Ishikawa (cell line): ENCODE measurements at regions not wholly inside any gene's neighbourhood (a gene's known extent, or its start where the extent isn't known, plus 50 kb on each side); places are given as distances from the start of the nearest gene placed in this dataset.

Source experiments
- CEBPB ChIP-seq: IDR thresholded peaks from 2 replicates; pipeline ENCODE4 v1.6.1; 2012
- CREB1 ChIP-seq: IDR thresholded peaks from 2 replicates; pipeline ENCODE4 v1.6.1; 2012; ENCODE audit warnings: low read depth
- EGR1 ChIP-seq: IDR thresholded peaks from 2 replicates; pipeline ENCODE4 v1.6.1; 2012
- EP300 ChIP-seq: IDR thresholded peaks from 2 replicates; pipeline ENCODE4 v1.6.1; 2012; ENCODE audit warnings: borderline replicate concordance
- FOXM1 ChIP-seq: IDR thresholded peaks from 2 replicates; pipeline ENCODE4 v1.6.1; 2012; ENCODE audit warnings: low read depth, borderline replicate concordance
- NFIC ChIP-seq: IDR thresholded peaks from 2 replicates; pipeline ENCODE4 v1.6.1; 2012
- RAD21 ChIP-seq: IDR thresholded peaks from 2 replicates; pipeline ENCODE4 v1.6.1; 2012; ENCODE audit warnings: low read depth
- TAF1 ChIP-seq: IDR thresholded peaks from 2 replicates; pipeline ENCODE4 v1.6.1; 2012; ENCODE audit warnings: low read depth, mild to moderate bottlenecking
- TCF12 ChIP-seq: IDR thresholded peaks from 2 replicates; pipeline ENCODE4 v1.6.1; 2012; ENCODE audit warnings: low read depth
- TEAD4 ChIP-seq: IDR thresholded peaks from 2 replicates; pipeline ENCODE4 v1.6.1; 2012
- YY1 ChIP-seq: IDR thresholded peaks from 2 replicates; pipeline ENCODE4 v1.6.1; 2012; ENCODE audit warnings: low read depth
- ZBTB7A ChIP-seq: IDR thresholded peaks from 2 replicates; pipeline ENCODE4 v1.6.1; 2012; ENCODE audit warnings: low read depth
- TF ChIP-seq, protein P1 (sequence below): IDR thresholded peaks from 2 replicates; pipeline ENCODE4 v1.6.1; 2012
- TF ChIP-seq, protein P2 (sequence below): IDR thresholded peaks from 2 replicates; pipeline ENCODE4 v1.6.1; 2012; ENCODE audit warnings: low read depth, mild to moderate bottlenecking
- TF ChIP-seq, protein P3 (sequence below): IDR thresholded peaks from 2 replicates; pipeline ENCODE4 v1.6.1; 2012

DNA sequence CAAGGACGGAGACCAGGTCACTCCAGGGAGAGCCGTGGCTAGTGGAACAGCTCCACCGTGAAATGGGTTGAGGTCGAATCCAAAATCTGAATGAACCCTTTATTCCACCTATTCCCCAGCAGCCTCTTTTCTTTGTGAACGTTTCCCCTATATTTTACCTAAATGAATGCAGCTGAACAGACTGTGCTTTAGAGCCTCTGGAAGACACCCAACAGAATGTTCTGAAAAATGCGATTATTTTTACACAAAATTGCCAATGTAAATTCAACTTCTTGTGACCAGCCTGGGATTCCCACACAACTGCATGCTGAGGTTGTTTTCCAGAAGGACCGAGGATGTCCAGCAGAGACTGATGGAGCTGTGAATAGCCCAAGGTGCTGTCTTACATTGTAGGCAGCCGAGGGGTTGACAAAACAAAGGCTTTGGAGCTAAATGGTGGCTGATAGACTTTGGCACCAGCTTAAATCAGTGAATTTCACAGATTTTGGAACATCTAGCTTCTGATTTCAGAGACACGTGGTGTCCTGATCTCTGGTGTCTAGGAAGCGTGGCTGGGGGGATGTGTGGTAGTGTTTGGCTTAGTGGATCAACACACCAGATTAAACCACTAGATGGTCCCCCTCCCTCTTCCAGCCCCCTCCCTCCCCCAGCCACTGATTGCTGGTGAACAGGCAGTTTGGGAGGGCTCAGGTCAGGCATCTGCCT is 150.4 kb downstream of the ZNF664 start:
- TF ChIP-seq CEBPB (no peak), TAF1 (no peak)
- TF ChIP-seq, protein P1, sequence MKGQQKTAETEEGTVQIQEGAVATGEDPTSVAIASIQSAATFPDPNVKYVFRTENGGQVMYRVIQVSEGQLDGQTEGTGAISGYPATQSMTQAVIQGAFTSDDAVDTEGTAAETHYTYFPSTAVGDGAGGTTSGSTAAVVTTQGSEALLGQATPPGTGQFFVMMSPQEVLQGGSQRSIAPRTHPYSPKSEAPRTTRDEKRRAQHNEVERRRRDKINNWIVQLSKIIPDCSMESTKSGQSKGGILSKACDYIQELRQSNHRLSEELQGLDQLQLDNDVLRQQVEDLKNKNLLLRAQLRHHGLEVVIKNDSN, result no peak

DNA sequence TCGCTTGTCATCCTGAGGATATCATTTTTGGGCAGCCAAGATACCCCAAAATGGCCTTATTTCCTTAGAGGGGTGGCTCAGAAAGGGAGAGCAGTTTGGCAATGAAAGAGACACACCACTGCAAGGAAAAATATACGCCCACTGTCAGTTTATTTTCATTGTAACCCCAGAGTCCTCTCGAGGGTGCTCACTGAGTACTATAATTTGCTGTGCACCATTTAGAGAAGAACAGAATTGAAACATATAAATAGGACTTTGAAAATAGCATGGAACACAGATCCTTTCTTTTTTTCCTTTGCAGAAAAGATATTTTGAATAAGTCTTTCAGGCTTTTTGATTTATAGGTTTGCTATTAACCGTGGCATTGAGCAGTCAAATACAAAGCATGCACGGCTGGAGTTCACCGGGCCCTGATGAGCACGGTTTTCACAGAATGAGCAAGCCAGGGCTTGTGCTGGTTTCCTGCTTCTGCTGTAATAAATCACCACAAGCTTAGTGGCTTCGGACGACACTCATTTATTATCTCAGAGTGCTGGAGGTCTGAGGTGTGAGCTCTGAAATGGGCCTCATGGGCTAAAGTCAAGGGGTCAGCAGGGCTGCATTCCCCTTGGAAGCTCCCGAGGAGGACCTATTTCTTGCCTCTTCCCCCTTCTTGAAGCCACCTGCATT is 152.3 kb downstream of the ZNF664 start:
- TF ChIP-seq NFIC, result no peak
- no peak for TF ChIP-seq TAF1
- TF ChIP-seq TEAD4, result no peak
- TF ChIP-seq TCF12, result peak; percentile 47; the same call in 1 of the 2 replicates
- TF ChIP-seq EGR1, result no peak
- TF ChIP-seq ZBTB7A, result no peak
- TF ChIP-seq CEBPB, result no peak
- TF ChIP-seq FOXM1, result no peak
- TF ChIP-seq YY1, result no peak

DNA sequence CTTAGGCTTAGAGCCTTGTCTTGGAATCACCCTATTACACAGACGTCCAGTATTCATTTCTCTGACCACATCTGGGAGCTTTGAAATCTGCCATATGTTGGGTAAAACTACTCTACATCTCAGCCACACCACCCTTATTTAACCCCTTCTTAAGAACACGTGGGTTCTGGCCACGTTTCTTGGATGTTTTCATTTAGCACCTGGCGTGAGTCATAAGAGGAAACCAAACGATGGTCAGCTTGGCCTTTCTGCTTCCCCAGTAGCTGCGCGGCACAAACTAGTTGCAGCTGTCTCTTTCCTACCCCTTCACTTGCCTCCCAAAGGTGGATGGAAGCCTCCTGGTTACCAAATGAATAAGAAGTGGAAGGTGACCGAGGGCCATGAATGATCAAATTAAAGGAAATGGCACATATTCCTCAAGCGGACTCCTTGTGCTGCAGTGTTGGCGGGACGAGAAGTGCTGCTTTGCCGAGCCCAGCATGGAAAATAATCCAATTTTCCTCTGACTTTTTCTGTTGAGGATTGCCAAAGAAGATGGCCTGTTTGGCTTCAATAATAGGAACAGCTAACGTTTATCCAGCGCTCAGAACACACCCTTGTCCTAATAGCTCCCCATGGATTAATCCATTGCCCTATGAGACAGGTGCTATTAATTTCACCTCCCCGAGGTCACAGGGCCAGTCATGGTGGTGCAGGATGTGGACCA is 154.1 kb downstream of the ZNF664 start:
- TF ChIP-seq TAF1, result no peak
- TF ChIP-seq, protein P2, sequence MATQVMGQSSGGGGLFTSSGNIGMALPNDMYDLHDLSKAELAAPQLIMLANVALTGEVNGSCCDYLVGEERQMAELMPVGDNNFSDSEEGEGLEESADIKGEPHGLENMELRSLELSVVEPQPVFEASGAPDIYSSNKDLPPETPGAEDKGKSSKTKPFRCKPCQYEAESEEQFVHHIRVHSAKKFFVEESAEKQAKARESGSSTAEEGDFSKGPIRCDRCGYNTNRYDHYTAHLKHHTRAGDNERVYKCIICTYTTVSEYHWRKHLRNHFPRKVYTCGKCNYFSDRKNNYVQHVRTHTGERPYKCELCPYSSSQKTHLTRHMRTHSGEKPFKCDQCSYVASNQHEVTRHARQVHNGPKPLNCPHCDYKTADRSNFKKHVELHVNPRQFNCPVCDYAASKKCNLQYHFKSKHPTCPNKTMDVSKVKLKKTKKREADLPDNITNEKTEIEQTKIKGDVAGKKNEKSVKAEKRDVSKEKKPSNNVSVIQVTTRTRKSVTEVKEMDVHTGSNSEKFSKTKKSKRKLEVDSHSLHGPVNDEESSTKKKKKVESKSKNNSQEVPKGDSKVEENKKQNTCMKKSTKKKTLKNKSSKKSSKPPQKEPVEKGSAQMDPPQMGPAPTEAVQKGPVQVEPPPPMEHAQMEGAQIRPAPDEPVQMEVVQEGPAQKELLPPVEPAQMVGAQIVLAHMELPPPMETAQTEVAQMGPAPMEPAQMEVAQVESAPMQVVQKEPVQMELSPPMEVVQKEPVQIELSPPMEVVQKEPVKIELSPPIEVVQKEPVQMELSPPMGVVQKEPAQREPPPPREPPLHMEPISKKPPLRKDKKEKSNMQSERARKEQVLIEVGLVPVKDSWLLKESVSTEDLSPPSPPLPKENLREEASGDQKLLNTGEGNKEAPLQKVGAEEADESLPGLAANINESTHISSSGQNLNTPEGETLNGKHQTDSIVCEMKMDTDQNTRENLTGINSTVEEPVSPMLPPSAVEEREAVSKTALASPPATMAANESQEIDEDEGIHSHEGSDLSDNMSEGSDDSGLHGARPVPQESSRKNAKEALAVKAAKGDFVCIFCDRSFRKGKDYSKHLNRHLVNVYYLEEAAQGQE, result no peak

DNA sequence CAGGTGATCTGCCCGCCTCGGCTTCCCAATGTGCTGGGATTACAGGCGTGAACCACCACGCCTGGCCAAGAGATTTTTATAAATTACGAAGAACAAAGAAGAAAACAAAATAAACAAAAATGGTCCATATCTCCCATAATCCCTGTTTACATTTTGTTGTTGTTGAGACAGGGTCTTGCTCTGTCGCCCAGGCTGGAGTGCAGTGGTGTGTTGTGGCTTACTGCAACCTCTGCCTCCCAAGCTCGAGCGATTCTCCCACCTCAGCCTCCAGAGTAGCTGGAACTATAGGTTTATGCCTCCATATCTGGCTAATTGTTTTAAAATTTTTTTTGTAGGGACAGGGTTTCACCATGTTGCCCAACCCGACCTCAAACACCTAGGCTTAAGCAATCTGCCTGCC is 156.1 kb downstream of the ZNF664 start:
- TF ChIP-seq TAF1, result no peak
- no peak for TF ChIP-seq RAD21
- no peak for TF ChIP-seq EGR1
- TF ChIP-seq NFIC, result no peak
- TF ChIP-seq TCF12, result no peak
- no peak for TF ChIP-seq CEBPB
- TF ChIP-seq FOXM1, result no peak
- TF ChIP-seq, protein P3, sequence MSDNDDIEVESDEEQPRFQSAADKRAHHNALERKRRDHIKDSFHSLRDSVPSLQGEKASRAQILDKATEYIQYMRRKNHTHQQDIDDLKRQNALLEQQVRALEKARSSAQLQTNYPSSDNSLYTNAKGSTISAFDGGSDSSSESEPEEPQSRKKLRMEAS, result no peak
- TF ChIP-seq, protein P1, result no peak
- TF ChIP-seq YY1, result no peak
- no peak for TF ChIP-seq ZBTB7A
- no peak for TF ChIP-seq CREB1
- no peak for TF ChIP-seq EP300
- TF ChIP-seq TEAD4, result no peak
- TF ChIP-seq, protein P2, result no peak

DNA sequence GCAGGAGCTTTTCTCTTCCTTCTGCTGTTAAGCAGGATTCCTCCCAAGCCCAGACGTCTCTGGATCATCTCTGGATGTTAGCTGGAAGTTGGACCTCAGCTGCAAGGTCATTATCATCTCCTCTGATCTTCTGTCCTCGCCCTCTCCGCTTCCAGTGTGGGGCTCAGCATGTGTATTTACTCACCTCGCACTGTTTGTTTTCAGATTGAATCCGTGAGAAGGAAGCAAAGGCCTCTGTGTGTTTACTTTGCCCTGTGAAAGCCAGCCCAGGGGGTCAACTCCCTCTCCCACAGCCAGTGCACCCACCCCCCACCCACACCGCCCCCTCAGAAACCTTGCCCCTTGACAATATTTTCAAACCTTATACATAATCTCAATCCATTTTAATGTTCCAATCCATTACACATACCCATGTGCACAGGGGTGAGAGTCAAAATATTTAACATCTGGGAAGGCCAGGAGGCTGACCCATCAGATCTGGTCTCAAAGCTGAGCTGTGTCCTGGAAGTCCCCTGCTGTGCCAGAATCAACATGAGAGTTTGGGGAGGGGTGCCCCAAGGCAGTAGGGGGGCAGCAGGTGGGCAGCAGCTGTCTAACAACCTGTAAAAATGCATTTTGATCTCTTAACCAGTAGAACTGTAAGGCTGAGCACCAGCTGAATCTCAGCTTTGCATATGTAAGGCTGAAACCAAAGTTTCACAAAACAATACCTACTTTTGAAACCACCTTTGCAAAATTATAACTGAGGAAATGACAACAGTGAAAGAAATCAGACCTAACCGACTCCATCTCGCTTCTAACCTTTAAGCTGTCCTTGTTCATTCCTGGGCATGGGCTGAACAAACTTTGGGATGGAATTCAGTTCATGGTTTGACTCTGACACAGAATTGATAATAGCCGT is 157.9 kb downstream of the ZNF664 start:
- TF ChIP-seq TCF12, result no peak
- no peak for TF ChIP-seq YY1
- no peak for TF ChIP-seq NFIC
- TF ChIP-seq FOXM1, result no peak
- TF ChIP-seq TAF1, result no peak
- no peak for TF ChIP-seq CEBPB
- TF ChIP-seq, protein P3, result no peak
- TF ChIP-seq ZBTB7A, result no peak
- no peak for TF ChIP-seq RAD21
- TF ChIP-seq, protein P2, result no peak
- TF ChIP-seq, protein P1, result no peak
- no peak for TF ChIP-seq TEAD4
- no peak for TF ChIP-seq CREB1
- TF ChIP-seq EGR1, result no peak
- no peak for TF ChIP-seq EP300
